Stimulated activated naive CD4-positive, alpha-beta T cell (primary cell): ENCODE measurements at regions not wholly inside any gene's neighbourhood (a gene's known extent, or its start where the extent isn't known, plus 50 kb on each side); places are given as distances from the start of the nearest gene placed in this dataset.

Source experiments
- DNase-seq, 6 experiments: peaks; one replicate each; lab custom pipeline; 2025; lab: John Stamatoyannopoulos, UW

- no peak for DNase-seq
These were observed 65.9 kb upstream of the CPLX2 start for GRCh38 chr5:175805256-175806011.

GRCh38 chr5:175808711-175809110 is 62.7 kb upstream of the CPLX2 start:
- no peak for DNase-seq

GRCh38 chr5:175809531-175810121 is 61.8 kb upstream of the CPLX2 start:
- no peak for DNase-seq

GRCh38 chr5:175810457-175810856 is 60.9 kb upstream of the CPLX2 start:
- DNase-seq = no peak

- DNase-seq = no peak
These were observed 59.8 kb upstream of the CPLX2 start for GRCh38 chr5:175811589-175811988.

GRCh38 chr5:175813943-175814630 is 57.3 kb upstream of the CPLX2 start:
- no peak for DNase-seq

GRCh38 chr5:175814691-175815090 is 56.7 kb upstream of the CPLX2 start:
- no peak for DNase-seq

GRCh38 chr5:175815126-175815913 is 56.1 kb upstream of the CPLX2 start:
- DNase-seq = no peak

GRCh38 chr5:175816348-175816747 is 55.0 kb upstream of the CPLX2 start:
- DNase-seq = no peak

- no peak for DNase-seq
These were observed 52.3 kb upstream of the CPLX2 start for GRCh38 chr5:175819090-175819425.

- DNase-seq = no peak
These were observed 51.1 kb upstream of the CPLX2 start for GRCh38 chr5:175820230-175820629.
